ENCODE measurements at regions not wholly inside any gene's neighbourhood (a gene's known extent, or its start where the extent isn't known, plus 50 kb on each side); places are given as distances from the start of the nearest gene placed in this dataset.

DNA sequence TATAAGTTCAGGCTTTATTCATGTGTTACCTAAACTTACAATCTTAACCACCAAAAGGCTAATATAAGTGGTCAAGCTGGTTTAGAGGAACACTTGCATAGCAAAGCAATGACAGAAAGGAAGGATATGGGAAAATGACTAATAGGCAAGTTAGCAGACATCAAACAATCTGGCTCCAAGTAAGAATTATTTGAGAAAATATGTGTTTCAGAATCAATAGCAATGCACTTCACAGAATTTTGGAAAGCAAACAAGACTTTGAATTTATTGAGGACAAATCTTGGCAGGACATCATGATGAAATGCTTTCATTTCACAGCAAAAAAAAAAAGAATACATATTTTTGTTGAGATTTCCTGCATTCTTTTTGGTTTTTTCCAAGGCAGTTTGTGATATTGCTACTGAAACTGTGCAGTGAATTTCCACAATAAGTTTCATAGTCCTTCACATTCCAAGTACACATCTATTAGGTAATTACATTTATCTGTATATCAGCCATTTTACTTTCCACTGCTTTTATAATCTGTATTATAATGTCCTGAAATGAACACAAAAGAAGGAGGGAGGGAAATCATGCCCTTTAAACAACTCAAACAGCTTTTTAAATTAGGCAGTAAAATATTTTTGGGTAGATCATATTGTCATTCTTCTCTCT is 417.9 kb downstream of the NR2F1-AS1 start (continued):
- TF ChIP-seq, protein P1, sequence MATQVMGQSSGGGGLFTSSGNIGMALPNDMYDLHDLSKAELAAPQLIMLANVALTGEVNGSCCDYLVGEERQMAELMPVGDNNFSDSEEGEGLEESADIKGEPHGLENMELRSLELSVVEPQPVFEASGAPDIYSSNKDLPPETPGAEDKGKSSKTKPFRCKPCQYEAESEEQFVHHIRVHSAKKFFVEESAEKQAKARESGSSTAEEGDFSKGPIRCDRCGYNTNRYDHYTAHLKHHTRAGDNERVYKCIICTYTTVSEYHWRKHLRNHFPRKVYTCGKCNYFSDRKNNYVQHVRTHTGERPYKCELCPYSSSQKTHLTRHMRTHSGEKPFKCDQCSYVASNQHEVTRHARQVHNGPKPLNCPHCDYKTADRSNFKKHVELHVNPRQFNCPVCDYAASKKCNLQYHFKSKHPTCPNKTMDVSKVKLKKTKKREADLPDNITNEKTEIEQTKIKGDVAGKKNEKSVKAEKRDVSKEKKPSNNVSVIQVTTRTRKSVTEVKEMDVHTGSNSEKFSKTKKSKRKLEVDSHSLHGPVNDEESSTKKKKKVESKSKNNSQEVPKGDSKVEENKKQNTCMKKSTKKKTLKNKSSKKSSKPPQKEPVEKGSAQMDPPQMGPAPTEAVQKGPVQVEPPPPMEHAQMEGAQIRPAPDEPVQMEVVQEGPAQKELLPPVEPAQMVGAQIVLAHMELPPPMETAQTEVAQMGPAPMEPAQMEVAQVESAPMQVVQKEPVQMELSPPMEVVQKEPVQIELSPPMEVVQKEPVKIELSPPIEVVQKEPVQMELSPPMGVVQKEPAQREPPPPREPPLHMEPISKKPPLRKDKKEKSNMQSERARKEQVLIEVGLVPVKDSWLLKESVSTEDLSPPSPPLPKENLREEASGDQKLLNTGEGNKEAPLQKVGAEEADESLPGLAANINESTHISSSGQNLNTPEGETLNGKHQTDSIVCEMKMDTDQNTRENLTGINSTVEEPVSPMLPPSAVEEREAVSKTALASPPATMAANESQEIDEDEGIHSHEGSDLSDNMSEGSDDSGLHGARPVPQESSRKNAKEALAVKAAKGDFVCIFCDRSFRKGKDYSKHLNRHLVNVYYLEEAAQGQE (IDR thresholded peaks at IDR 0.05; ENCODE audit: unreplicated experiment): no peak
- TF ChIP-seq POLR2AphosphoS5 (IDR thresholded peaks at IDR 0.05; ENCODE audit: low read depth) (no peak), EZH2 (IDR thresholded peaks at IDR 0.05; ENCODE audit: low read depth, unreplicated experiment) (no peak), EZH2phosphoT487 (IDR thresholded peaks at IDR 0.05; ENCODE audit: unreplicated experiment) (no peak)

DNA sequence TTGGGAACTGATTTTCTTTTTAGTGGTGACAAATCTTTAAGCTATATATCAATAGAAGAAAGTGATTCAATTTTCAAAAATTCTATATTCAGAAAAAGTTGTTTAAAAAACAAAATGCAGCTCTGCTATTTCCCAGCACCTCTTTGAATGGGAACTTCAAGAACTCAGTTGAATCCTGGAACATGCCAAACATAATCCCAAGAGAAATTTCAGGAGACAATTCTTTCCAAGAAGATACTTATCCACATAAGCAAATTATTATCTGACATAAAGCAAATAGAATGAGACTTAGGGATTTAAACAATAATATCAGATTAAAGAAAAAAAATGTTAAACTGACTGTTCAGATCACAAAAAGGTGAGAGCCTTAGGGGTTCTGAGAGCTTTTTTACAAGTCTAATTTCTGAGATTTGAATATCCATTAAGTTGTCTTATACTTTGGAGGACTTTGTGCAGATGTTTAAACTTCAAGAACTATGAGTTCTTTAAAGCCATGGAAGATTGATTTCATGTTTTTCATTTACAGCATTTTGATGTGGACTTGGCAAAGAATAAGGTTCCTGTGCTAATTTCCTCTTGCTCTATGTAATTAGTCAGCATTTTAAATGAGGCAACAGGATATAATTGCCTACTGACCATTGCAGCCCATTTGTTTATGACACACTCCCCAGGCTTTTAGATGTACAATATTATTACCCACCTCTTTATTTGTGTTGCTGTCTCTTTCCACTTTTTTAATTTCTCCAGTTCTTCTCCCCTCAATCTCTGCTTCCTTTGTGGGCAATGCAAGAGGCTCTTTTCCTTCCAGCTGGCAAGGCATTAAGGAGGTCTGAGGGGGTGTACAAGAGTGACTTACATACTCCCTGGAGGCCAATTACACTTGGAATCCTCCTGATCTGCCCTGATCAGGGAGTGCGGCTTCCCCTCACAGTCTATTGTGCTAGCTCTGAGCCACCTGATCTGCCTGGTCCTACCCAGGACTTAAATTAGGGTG is 419.1 kb downstream of the NR2F1-AS1 start:
- Histone ChIP-seq H3K79me2 (replicated peaks; ENCODE audit: insufficient read depth) (no peaks in the 10 kb centered on the region), H3K9me2 (ENCODE audit: insufficient read depth) (no peaks in the 10 kb centered on the region), H3F3A (replicated peaks; ENCODE audit: low read depth) (no peaks in the 10 kb centered on the region), H2AFZ (peak overlapping the region; percentile 2; the same call in 1 of the 2 replicates), H3K4me1 (ENCODE audit: insufficient read depth) (no peaks in the 10 kb centered on the region), H4K20me1 (replicated peaks; ENCODE audit: insufficient read depth) (no peaks in the 10 kb centered on the region), H3K27me3 (ENCODE audit: insufficient read depth) (no peaks in the 10 kb centered on the region), H3K4me2 (no peak overlapping the region), H3K27ac (ENCODE audit: low read depth) (no peak overlapping the region), H3K4me3 (no peak overlapping the region), H3K36me3 (ENCODE audit: insufficient read depth) (no peaks in the 10 kb centered on the region)
- H3K4me1 Mint-ChIP-seq: peaks cover 9% of the 10 kb centered on the region; the same call in 2 of the 3 replicates
- no peak overlapping the region for H3K4me3 Mint-ChIP-seq
- H3K9me3 Mint-ChIP-seq: no peaks in the 10 kb centered on the region
- ATAC-seq (peak; percentile 51), DNase-seq (ENCODE audit: low spot score) (no peak)
- 0 out of 2 replicates have a peak overlapping the region, but pooled peaks have one; percentile 26 for H3K27ac Mint-ChIP-seq
- no peaks in the 10 kb centered on the region; the same call in 2 of the 3 replicates for H3K36me3 Mint-ChIP-seq (ENCODE audit: low read depth)
- no peaks in the 10 kb centered on the region for H3K27me3 Mint-ChIP-seq (ENCODE audit: insufficient read depth, low read depth, poor library complexity)
- TF ChIP-seq ZNF114 (CRISPR knock-in tag; IDR thresholded peaks at IDR 0.05): no peak
- TF ChIP-seq, protein P2, sequence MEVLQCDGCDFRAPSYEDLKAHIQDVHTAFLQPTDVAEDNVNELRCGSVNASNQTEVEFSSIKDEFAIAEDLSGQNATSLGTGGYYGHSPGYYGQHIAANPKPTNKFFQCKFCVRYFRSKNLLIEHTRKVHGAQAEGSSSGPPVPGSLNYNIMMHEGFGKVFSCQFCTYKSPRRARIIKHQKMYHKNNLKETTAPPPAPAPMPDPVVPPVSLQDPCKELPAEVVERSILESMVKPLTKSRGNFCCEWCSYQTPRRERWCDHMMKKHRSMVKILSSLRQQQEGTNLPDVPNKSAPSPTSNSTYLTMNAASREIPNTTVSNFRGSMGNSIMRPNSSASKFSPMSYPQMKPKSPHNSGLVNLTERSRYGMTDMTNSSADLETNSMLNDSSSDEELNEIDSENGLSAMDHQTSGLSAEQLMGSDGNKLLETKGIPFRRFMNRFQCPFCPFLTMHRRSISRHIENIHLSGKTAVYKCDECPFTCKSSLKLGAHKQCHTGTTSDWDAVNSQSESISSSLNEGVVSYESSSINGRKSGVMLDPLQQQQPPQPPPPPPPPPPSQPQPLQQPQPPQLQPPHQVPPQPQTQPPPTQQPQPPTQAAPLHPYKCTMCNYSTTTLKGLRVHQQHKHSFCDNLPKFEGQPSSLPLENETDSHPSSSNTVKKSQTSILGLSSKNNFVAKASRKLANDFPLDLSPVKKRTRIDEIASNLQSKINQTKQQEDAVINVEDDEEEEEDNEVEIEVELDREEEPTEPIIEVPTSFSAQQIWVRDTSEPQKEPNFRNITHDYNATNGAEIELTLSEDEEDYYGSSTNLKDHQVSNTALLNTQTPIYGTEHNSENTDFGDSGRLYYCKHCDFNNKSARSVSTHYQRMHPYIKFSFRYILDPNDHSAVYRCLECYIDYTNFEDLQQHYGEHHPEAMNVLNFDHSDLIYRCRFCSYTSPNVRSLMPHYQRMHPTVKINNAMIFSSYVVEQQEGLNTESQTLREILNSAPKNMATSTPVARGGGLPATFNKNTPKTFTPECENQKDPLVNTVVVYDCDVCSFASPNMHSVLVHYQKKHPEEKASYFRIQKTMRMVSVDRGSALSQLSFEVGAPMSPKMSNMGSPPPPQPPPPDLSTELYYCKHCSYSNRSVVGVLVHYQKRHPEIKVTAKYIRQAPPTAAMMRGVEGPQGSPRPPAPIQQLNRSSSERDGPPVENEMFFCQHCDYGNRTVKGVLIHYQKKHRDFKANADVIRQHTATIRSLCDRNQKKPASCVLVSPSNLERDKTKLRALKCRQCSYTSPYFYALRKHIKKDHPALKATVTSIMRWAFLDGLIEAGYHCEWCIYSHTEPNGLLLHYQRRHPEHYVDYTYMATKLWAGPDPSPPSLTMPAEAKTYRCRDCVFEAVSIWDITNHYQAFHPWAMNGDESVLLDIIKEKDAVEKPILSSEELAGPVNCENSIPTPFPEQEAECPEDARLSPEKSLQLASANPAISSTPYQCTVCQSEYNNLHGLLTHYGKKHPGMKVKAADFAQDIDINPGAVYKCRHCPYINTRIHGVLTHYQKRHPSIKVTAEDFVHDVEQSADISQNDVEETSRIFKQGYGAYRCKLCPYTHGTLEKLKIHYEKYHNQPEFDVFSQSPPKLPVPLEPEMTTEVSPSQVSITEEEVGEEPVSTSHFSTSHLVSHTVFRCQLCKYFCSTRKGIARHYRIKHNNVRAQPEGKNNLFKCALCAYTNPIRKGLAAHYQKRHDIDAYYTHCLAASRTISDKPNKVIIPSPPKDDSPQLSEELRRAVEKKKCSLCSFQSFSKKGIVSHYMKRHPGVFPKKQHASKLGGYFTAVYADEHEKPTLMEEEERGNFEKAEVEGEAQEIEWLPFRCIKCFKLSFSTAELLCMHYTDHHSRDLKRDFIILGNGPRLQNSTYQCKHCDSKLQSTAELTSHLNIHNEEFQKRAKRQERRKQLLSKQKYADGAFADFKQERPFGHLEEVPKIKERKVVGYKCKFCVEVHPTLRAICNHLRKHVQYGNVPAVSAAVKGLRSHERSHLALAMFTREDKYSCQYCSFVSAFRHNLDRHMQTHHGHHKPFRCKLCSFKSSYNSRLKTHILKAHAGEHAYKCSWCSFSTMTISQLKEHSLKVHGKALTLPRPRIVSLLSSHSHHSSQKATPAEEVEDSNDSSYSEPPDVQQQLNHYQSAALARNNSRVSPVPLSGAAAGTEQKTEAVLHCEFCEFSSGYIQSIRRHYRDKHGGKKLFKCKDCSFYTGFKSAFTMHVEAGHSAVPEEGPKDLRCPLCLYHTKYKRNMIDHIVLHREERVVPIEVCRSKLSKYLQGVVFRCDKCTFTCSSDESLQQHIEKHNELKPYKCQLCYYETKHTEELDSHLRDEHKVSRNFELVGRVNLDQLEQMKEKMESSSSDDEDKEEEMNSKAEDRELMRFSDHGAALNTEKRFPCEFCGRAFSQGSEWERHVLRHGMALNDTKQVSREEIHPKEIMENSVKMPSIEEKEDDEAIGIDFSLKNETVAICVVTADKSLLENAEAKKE (CRISPR knock-in tag; IDR thresholded peaks at IDR 0.05): no peak
- TF ChIP-seq CREB1 (CRISPR knock-in tag; IDR thresholded peaks at IDR 0.05; ENCODE audit: low read depth): no peak
- no peak for TF ChIP-seq STAT1 (IDR thresholded peaks at IDR 0.05; ENCODE audit: unreplicated experiment)
- TF ChIP-seq, protein P3, sequence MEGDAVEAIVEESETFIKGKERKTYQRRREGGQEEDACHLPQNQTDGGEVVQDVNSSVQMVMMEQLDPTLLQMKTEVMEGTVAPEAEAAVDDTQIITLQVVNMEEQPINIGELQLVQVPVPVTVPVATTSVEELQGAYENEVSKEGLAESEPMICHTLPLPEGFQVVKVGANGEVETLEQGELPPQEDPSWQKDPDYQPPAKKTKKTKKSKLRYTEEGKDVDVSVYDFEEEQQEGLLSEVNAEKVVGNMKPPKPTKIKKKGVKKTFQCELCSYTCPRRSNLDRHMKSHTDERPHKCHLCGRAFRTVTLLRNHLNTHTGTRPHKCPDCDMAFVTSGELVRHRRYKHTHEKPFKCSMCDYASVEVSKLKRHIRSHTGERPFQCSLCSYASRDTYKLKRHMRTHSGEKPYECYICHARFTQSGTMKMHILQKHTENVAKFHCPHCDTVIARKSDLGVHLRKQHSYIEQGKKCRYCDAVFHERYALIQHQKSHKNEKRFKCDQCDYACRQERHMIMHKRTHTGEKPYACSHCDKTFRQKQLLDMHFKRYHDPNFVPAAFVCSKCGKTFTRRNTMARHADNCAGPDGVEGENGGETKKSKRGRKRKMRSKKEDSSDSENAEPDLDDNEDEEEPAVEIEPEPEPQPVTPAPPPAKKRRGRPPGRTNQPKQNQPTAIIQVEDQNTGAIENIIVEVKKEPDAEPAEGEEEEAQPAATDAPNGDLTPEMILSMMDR (conservative IDR thresholded peaks at IDR 0.05; ENCODE audit: low read depth in 2 of 2): no peak
- TF ChIP-seq EZH2phosphoT487 (IDR thresholded peaks at IDR 0.05; ENCODE audit: unreplicated experiment): no peak

All from GM23338 (cell line).